Occipital lobe (tissue), 1 donor: ENCODE measurements at regions not wholly inside any gene's neighbourhood (a gene's known extent, or its start where the extent isn't known, plus 50 kb on each side); places are given as distances from the start of the nearest gene placed in this dataset.

Experiments
- DNase-seq: peaks from one replicate; lab custom pipeline; 2025; lab: John Stamatoyannopoulos, UW

DNA sequence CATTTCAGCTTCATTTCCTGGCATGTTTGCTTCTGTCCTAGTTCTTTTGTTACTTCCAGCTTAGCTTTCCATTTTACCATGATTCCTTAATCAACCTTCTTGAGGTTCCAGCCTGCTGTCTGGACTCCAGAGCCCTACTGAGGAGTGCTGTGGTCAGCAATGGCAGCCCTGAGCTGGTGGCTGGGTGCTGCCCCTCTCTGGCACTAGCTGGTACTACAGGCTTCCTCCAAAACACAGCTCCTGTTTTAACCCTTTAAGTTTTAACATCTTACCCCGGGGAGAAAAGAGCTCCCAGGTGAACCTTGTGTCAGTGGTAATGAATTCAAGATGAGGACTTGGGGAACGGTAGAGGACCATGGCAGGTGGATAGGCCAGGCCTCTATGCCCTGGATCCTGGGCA lies 395.5 kb downstream of the TMEM114 start:
- DNase-seq: no peak

DNA sequence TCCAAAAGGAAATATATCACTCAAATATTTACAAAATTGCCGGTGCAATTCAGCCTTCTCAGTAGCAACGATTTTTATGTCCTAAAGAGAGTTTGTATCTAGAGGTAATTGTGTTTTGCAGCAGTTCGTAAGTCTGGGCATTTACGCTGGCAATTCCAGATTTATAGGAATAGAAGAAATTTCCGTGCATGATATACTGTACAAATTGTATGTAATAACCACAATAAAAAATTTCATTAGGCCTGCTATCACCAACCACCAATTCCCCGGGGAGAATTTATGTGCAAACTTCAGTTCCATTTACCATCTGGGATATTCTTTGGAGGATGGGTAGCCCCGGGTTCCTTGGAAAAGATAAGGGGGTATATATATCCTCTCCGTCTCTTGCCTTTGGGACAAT lies 401.5 kb downstream of the TMEM114 start:
- no peak for DNase-seq

DNA sequence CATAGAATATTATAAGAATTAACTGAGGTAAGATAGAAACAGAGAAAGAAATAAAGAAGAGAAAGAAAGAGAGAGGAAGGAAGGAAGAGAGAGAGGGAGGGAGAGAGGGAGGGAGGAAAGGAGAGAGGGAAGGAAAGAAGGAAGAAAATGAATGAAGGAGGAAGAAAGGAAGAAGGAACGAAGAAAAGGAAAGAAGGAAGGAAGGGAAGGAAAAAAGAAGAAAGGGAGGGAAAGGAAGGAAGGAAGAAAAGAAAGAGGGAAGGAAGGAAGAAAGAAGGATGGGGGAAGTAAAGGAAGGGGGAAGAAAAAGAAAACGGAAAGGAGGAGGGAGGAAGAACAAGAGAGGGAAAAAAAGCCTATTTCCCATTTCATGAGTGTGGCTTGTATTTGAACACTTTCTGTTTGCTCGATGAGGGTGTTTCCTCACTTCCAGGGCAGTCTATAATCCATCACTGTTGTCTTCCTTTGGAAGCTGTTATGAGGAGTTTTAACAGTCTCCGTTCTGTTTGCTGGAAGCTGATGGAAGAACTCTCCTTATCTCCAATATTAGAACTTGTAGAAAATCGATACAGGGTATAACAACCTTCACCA lies 402.4 kb downstream of the TMEM114 start:
- no peak for DNase-seq

DNA sequence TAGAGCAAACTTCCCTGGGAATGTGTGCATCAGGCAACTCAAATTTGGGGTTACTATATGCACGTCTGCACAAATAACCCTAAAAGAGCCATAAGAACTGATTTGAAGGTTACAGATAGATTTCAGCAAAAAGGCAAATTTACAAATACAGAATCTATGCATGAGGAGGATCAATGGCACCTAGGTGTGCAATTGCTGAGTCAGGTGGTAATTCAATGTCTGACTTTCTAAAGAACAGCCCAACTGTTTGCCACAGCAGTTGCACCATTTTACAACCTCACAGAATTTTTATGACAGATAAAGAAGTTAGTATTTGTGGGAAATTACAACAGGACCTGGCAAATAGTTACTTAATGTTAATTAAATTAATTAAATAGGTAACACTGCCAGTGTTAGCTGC lies 405.5 kb downstream of the TMEM114 start:
- no peak for DNase-seq

DNA sequence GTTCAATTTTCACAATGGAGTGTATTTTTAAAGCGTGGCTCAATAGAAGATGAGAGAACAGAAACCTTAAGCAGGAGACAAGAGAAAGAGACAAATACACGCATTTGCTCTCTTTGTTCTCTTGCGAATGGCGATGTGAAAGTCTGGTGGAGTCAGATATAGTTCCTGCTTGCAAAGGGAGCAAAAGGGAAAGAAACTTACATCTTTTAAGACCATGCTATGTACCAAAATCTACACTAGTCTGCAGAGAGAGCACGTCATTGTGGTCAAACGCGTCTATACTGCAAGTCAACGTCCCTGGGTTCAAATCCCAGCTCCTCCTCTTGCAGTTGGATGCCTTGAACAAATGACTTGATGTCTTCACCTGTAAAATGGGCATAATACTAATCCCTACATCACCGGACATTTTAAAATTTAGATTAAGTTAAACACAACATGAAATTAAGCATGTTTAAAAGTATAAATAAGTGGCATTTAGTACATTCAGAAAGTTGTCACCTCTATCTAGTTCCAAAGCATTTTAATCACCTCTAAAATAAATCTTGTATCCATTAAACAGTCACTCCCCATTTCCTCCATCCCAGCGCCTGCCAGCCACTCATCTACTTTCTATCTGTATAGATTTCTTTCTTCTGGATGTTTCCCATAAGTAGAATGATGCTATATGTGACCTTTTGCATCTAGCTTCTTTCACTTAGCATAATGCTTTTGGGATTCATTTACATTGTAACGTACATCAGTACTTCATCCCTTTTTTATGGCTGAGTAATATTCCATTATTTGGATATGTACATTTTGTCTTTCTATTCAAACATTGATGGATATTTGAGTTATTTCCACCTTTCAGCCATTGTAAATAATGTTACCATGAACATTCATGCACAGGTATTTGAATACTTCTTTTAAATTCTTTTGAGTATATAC lies 406.9 kb downstream of the TMEM114 start:
- no peak for DNase-seq

DNA sequence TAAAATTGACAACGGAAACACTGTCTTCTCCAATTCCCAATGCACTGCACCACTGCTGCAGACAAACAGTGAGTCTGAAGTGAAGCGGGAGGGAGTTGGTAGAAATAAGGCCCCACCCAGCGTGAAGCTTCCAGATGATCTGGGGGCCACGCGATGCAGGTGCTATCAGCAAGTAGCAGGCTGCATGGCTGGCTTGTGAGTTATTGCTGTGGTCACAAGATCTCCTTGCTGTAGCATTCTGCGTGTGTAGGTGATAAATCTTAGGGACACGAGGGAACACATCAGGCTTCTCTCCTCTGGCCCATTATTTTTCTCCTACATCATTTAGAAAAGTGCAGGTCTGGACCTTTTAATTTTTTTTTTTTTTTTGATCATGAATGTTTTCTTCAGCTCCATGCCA lies 407.6 kb downstream of the TMEM114 start:
- no peak for DNase-seq

DNA sequence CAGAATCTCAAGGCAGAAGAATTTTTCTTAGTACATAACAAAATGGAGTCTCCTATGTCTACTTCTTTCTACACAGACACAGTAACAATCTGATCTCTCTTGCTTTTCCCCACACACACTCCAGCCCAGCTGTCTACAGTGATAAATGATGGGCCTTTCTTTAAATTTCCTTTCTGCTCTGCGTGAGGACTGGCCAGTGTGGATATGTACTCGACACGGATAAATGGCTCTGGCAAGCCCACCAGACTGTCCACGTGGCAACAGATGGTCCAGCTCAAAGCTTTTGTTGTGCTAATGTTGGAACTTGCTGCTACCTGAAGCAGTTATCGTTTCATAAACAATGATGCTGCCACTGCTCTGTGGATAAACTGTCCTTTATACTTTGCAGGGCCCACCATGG lies 410.7 kb downstream of the TMEM114 start:
- DNase-seq: no peak

DNA sequence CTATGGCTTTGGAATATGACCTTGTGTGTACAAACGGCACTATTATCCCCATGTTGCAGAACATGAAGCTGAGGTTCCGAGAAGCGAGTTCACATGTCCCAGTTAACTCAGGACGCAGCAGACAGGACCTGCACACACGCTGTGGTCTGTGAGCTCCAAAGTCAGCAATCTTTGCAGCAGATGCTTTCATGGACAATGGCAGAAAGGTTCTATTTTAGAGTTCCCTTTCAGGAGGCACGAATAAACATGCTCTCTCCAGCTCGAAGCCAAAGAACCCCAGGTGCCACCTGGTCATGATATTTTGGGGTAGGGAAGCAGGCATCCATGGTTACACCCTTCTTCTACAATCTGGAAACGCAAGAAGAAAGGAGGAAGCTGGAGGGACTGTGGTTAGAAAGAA lies 412.0 kb downstream of the TMEM114 start:
- no peak for DNase-seq

DNA sequence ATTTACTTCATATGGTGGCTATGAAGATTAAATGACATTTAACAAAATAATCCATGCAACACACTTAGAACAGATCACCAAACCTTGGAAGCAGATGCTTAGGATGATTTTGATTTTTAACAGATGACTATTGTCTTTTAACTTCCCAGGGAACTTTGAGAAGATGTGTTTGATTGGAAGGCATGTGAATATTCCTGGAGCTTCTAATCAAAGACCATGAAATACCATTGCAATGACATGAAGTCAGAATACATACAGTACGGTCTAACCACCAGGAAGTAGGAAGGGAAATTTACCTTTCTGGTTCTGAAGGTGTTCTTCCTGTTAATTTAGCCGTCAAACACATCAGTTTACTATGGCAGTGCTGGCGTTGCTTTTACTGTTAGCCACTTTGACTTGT lies 414.9 kb downstream of the TMEM114 start:
- DNase-seq: no peak

DNA sequence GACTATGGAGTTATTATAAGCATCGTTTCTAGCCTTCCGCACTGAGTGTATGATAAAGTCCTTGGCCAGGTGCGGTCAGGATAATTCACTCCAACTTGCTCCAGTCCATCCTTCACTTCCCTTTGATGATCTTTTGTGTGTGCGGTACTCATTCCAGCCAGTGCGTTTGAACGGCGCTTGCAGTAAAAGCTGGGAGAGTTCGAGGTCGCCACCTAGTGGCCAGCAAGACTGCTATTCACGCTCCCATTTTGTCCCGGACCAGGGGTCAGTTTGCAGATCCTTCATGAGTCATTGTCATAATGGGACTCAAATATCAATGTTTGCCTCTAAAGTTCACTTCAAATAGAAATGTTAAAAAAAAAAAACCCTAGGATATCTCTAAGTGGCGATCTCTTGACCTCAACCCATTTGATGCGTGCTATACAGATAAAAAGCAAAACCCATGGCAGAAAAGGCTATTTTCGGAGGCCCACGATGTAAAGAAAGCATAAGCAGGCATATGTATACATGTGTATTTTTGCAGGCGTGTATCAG lies 417.1 kb downstream of the TMEM114 start:
- peak; percentile 51 for DNase-seq

DNA sequence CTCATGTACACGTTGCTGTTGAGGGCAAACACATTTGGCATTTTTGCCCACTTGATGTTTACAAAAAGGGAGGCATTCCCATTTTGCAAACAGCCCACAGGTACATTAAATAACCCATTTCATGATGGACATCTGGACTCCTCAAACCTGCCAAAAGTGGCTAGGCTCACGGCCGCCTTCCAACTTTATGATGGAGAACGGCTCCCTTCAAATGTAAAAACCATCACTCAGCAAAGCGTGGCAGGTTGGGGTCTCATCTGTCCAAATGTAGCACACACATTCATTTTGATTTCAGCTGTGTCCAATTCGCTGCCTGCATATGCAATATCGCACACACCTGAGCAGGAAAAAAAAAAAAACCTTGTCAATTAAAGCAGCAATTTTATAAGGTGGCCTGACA lies 417.8 kb downstream of the TMEM114 start:
- no peak for DNase-seq

DNA sequence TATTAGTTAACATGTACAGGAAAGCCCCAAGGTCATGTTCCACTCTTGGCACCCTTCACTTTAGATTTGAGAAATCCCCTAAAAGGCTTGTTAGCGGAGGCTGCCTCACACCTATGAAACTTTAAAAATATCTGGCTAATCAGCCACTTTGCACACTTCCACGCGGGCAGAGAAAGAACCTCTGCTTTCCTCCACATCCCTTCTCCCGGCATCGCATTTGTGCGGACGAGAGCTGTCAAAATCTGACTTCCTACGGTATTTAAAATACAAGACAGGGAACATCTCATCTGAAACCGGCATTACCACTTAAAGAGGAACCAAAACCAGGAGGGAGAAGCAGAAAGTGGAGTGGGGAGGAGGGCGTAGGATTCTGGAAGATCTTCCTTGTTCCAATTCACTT lies 422.3 kb downstream of the TMEM114 start:
- no peak for DNase-seq

DNA sequence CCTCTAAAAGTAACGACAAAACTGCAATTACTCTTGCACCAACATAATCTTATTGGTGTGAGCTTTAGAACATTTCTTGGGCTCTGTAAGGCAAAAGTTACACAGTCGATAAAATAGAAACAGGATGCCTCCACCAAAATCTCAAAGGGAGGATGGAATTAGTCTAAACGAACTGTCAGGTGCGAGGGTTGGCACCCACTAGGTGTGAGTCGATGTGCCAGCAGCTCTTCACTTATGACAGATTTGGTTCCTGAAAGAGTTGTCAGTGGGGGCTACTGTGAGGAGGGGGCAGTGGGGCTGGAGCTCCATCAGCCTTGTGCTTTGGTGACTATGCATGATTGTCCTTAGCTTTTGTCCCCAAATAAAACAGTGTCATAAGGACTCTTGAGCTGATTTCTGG lies 422.9 kb downstream of the TMEM114 start:
- no peak for DNase-seq

DNA sequence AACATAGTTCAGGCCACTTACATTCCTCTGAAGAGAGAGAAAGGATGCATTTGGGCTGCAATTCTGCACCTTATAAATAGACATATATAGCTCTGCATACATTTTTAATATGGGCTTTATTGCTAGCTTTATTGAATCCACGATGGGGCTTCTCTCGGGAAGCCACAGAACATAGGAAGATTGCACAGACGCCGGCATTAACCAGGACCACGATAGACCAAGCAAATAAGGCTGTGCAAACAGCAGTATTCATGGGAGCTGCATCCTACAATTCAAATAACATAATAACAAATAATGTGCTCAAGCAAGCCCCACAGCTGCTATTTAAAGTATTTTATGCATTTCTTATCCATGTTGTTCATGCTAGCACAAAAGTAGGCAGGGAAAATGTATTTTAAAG lies 432.3 kb downstream of the TMEM114 start:
- no peak for DNase-seq

DNA sequence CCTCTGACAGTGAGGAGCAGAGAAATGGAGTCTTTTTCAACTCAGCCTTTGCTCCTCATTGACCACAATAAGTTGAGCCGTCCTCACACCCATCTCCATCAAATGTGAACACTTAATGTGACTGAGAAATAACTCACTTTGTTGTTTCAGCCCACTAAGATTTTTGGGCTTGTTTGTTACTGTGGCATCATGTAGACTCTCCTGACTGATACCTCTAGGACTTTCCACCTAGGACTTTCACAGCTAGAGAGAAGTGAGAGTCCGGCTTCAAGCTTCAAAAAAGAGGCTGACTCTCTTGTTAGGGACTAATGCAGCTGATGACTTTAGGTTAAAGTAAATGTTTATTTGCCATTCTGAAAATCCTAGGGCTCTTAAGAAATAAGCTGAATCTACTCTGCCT lies 435.0 kb downstream of the TMEM114 start:
- no peak for DNase-seq

DNA sequence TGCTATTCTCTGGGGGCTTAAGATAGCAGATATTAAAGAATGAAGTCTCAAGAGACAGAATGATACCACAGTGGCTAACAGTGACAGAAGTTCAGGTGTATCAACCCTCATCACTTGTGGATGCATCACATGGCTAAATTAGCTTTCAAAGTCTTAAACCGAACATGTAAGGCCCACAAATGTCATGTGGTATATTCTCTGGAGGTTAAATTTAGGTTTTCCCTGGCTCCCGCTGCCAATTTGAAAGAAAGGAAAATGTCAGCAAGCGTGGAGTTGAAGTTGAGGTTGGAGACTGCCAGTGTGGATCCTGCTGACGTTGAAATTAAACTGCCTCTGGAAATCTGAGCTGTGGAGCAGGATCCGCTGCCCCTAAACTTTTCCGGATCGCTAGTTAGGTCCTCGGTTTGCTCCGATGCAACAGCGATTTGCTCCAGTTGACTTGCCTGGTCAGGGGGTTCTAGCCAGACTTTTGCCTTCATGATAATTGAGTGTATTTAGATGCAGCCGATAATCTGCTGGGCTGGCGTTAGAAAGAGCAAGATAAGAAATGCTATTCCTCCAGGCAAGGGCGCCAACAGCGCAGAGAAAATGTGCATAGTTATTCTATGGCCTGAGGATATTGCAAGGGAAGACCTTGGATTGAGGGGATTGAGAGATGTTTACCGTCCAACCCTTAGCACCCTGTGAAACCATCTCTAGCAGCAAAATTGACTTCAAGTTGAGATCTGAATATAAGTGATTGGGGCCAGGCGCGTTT lies 443.9 kb downstream of the TMEM114 start:
- DNase-seq: no peak

DNA sequence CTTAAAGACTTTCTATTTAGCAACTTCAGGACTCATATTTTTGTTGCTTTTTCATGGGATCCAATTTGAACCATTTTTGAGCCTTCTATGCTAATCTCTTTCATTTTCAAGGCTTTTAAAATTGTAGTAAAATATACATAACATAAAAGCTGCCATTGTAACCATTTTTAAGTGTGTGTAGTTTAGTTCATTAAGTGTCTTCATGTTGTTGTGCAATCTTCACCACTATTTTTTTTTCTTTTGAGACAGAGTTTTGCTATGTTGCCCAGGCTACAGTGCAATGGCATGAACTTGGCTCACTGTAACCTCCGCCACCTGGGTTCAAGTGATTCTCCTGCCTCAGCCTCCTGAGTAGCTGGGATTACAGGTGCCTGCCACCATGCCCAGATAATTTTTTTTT lies 451.6 kb downstream of the TMEM114 start:
- no peak for DNase-seq

DNA sequence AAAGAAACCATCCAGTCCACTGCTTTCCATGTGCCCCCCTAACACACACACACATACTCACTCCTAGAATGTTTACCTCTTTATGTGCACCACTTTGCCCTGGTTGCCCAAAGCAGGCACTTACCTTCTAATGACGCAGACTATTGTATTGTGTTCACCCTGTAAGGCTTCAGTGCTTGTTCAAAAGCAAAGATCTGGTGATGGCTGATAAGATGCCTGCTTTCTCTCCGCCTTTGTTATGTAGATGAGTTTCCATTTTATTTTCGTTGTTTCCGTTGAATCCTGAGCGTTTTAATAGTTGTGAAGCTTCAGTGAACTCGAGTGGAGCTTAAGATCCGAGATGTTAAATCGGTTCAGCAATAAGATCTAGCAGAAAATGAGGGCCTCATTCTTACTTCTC lies 452.7 kb downstream of the TMEM114 start:
- no peak for DNase-seq

DNA sequence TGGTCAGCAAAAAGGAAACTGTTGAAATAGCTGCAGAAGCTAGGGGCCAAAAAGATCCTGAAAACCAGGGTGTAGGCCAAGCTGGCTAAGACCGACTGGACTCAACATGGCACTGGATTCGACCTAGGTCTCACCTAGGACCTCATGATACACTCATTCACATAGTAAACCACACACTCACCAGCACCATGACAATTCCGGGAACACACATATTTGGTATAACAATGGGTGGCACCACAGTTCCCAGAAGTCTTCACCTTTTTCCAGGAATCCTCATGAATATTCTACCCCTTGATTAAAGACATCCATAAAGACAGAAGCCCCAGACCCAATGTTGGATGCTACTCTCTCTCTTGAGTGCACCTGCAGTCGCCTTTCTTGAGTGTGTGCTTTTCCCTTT lies 460.1 kb downstream of the TMEM114 start:
- no peak for DNase-seq

DNA sequence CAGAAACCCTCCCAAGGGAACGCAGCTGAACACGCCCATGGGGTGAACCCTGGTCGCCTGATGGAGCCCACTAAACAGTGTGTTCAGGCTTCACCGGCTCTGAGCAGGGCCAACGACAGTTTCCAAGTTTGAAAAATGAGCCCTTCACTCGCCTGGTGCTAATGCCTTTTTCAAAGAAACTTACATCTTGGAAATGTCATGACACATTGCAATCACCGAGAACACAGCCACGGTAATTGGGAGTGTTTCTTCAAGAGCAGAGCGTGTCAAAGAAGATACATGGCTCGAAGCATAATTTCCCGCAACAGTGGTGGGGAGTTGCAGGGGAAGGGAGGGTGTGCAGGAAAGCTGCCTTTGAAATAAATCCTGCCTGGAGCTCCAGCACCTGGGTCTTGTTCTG lies 463.2 kb downstream of the TMEM114 start:
- no peak for DNase-seq

DNA sequence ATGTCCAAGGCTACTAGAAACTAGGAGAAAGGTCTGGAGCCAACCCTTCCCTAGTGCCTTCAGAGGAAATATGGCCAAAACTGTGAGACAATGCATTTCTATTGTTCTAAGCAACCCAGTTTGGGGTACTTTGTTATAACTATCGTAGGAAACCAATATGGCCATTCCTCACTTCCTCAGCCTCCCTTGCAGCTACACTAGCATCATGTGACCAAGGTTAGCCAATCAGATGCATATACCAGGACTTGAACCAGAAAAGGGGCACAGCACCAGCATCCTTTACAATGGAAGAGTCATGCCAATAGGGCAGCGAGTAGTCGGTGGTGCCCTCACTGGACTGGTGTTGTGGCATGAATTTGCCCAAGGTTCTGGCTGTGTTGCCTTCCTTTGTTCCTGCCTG lies 464.0 kb downstream of the TMEM114 start:
- no peak for DNase-seq

DNA sequence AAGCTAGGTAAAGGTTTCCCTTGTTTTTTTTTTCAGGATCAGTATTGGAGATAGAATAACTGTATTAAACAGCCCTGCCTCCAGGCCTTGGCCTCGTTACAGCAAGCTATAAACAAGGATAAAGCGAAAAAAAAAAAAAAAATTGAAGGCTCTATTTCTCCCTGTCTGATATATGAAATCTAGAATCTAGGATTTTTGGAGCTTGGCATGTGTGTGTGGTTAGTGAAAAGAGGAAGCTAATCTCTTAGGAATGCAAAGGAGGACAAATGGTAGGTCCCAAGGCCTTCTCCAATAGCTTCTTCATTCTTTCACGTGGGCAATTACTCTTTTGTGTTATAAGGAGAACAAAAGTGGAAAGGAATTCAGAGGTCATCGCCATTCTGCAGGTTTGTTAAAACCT lies 470.3 kb downstream of the TMEM114 start:
- no peak for DNase-seq
